PC-9 (cell line): ENCODE measurements at regions not wholly inside any gene's neighbourhood (a gene's known extent, or its start where the extent isn't known, plus 50 kb on each side); places are given as distances from the start of the nearest gene placed in this dataset.
A peak's percentile ranks its signal among the peaks of the same experiment; 100 is the strongest.

Experiments used
- BruUV-seq: library from RNA; stranded (reverse); fragments of 400-500 nt; replicated peaks from 2 replicates; lab custom pipeline; 2021; lab: Mats Ljungman, UMichigan
- CTCF ChIA-PET: fragments of 300-600 bp; sonication (Branson Sonifier 250); formaldehyde crosslinking; loops from one replicate; lab custom pipeline; 2022; ENCODE audit warnings: antibody characterized with exemption; lab: Charles Lee
- POLR2A ChIA-PET: fragments of 300-600 bp; sonication (Branson Sonifier 250); formaldehyde crosslinking; loops from one replicate; lab custom pipeline; 2022; ENCODE audit warnings: antibody characterized with exemption; ENCODE audit not compliant: unreplicated experiment; lab: Charles Lee
- DNase-seq, 2 experiments: peaks; one replicate each; pipeline versions ENCODE4 v3.0.0 to v3.0.0-alpha.2; 2015 to 2022; ENCODE audit warnings: mixed read lengths in 1 of 2
- H2AFZ ChIP-seq: fragments of 200-600 bp; sonication (generic); 2 replicates; pipeline ENCODE4 v1.8.1; 2017; ENCODE audit warnings: antibody characterized with exemption
- H3F3A ChIP-seq: fragments of 200-600 bp; sonication (generic); 2 replicates; pipeline ENCODE4 v1.8.1; 2017; ENCODE audit warnings: antibody characterized with exemption, mild to moderate bottlenecking, low read depth; ENCODE audit not compliant: insufficient read depth
- H3K27ac ChIP-seq: fragments of 200-600 bp; sonication (generic); 2 replicates; pipeline ENCODE4 v1.6.1; 2016; ENCODE audit warnings: mixed run types
- H3K27me3 ChIP-seq: fragments of 200-600 bp; sonication (generic); 2 replicates; pipeline ENCODE4 v1.6.1; 2016; ENCODE audit warnings: low read depth, mixed run types; ENCODE audit not compliant: insufficient read depth
- H3K36me3 ChIP-seq: fragments of 200-600 bp; sonication (generic); 2 replicates; pipeline ENCODE4 v1.6.1; 2016; ENCODE audit warnings: low read depth, mixed run types
- H3K4me1 ChIP-seq: fragments of 200-600 bp; sonication (generic); replicated peaks from 2 replicates; pipeline ENCODE4 v1.6.1; 2016; ENCODE audit warnings: mixed run types; ENCODE audit not compliant: insufficient read depth
- H3K4me2 ChIP-seq: fragments of 200-600 bp; sonication (generic); 2 replicates; pipeline ENCODE4 v1.6.1; 2017; ENCODE audit warnings: mixed run types
- H3K4me3 ChIP-seq: fragments of 200-600 bp; sonication (generic); 2 replicates; pipeline ENCODE4 v1.6.1; 2016; ENCODE audit warnings: mixed run types
- H3K79me2 ChIP-seq: fragments of 200-600 bp; sonication (generic); 2 replicates; pipeline ENCODE4 v1.6.1; 2017; ENCODE audit warnings: low read depth, mixed run types
- H3K9me2 ChIP-seq: fragments of 200-600 bp; sonication (generic); 2 replicates; pipeline ENCODE4 v1.8.1; 2017; ENCODE audit warnings: mild to moderate bottlenecking; ENCODE audit not compliant: insufficient read depth
- H3K9me3 ChIP-seq: fragments of 200-600 bp; sonication (generic); 2 replicates; pipeline ENCODE4 v1.8.1; 2016; ENCODE audit warnings: low read depth; ENCODE audit not compliant: insufficient read depth
- H4K20me1 ChIP-seq: fragments of 200-600 bp; sonication (generic); 2 replicates; pipeline ENCODE4 v1.8.1; 2017; ENCODE audit not compliant: insufficient read depth
- EZH2 ChIP-seq: fragments of 200-600 bp; sonication (generic); IDR thresholded peaks from 2 replicates; pipeline ENCODE4 v1.8.0; 2017; ENCODE audit warnings: antibody characterized with exemption, low read depth
- intact Hi-C: fragments of 100-400 bp; cut with micrococcal nuclease; formaldehyde crosslinking; loops from one replicate; pipeline ENCODE4 v1.10.0; 2022; ENCODE audit not compliant: unreplicated experiment
- TF ChIP-seq, protein P1 (sequence below): fragments of 200-600 bp; sonication (generic); conservative IDR thresholded peaks from 2 replicates; pipeline ENCODE4 v1.6.1; 2017; ENCODE audit warnings: mixed run types, antibody characterized with exemption, mild to moderate bottlenecking, moderate library complexity

DNA sequence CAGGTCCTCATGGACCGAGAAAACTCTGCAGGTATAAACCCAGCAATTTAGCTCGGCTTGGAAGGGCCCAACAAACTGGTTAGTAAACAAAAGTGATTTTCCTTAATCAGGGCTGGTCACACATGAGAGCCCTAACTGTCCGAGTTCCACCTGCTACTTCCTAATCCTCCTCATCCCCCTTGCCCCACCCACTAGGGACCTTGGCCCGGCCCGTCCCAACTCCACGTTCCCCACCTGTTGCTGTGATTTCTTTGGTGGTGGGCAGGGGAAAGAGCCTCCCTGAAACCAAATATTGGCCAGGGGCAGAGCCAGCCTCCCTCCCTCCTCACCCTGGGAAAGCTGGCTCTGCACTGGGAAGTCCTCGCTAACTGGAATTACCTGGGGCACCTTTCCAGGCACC lies 304.2 kb upstream of the PROX1 start:
- Histone ChIP-seq H3K4me2 (no peak overlapping the region), H3K4me1 (peaks cover 11% of the 10 kb centered on the region), H3K36me3 (no peaks in the 10 kb centered on the region), H4K20me1 (no peaks in the 10 kb centered on the region), H3K9me2 (no peaks in the 10 kb centered on the region), H2AFZ (no peak overlapping the region), H3K27me3 (no peaks in the 10 kb centered on the region), H3K4me3 (no peak overlapping the region), H3F3A (no peaks in the 10 kb centered on the region), H3K9me3 (no peaks in the 10 kb centered on the region), H3K79me2 (no peaks in the 10 kb centered on the region), H3K27ac (no peak overlapping the region)
- DNase-seq = no peak
- ChIA-PET POLR2A (no interaction called here), CTCF (no interaction called here)
- intact Hi-C loops = no loop called here
- BruUV-seq = no TSS peak
- TF ChIP-seq EZH2 = no peak
- TF ChIP-seq, protein P1, sequence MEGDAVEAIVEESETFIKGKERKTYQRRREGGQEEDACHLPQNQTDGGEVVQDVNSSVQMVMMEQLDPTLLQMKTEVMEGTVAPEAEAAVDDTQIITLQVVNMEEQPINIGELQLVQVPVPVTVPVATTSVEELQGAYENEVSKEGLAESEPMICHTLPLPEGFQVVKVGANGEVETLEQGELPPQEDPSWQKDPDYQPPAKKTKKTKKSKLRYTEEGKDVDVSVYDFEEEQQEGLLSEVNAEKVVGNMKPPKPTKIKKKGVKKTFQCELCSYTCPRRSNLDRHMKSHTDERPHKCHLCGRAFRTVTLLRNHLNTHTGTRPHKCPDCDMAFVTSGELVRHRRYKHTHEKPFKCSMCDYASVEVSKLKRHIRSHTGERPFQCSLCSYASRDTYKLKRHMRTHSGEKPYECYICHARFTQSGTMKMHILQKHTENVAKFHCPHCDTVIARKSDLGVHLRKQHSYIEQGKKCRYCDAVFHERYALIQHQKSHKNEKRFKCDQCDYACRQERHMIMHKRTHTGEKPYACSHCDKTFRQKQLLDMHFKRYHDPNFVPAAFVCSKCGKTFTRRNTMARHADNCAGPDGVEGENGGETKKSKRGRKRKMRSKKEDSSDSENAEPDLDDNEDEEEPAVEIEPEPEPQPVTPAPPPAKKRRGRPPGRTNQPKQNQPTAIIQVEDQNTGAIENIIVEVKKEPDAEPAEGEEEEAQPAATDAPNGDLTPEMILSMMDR = no peak

DNA sequence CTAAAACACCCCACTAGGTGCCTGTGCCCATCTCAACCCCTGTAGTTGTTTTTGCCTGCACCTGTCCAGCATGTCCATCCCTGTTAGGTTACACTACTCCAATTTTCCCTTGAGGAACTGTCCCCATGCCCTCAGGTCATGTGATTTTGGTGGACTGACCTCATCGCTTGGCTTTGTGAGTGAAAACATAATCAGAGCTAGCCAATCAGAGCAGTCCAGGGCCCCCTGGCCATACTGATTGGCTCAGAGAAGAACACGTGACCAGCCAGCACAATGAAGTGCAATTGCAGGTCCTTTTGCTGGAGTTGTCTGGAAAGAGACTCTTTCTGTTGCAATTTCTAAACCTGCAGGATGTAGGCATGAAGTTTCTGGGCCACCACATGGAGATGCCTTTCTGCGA lies 303.3 kb upstream of the PROX1 start:
- Histone ChIP-seq H3K27me3 (no peaks in the 10 kb centered on the region), H3K36me3 (no peaks in the 10 kb centered on the region), H3K4me3 (no peak overlapping the region), H2AFZ (no peak overlapping the region), H3K79me2 (no peaks in the 10 kb centered on the region), H3K4me2 (no peak overlapping the region), H3F3A (no peaks in the 10 kb centered on the region), H3K4me1 (peaks cover 11% of the 10 kb centered on the region), H3K9me2 (no peaks in the 10 kb centered on the region), H3K9me3 (no peaks in the 10 kb centered on the region), H4K20me1 (no peaks in the 10 kb centered on the region), H3K27ac (no peak overlapping the region)
- ChIA-PET POLR2A (no interaction called here), CTCF (no interaction called here)
- BruUV-seq = no TSS peak
- intact Hi-C loops = no loop called here
- no peak for TF ChIP-seq EZH2
- TF ChIP-seq, protein P1 = no peak
- DNase-seq = no peak

DNA sequence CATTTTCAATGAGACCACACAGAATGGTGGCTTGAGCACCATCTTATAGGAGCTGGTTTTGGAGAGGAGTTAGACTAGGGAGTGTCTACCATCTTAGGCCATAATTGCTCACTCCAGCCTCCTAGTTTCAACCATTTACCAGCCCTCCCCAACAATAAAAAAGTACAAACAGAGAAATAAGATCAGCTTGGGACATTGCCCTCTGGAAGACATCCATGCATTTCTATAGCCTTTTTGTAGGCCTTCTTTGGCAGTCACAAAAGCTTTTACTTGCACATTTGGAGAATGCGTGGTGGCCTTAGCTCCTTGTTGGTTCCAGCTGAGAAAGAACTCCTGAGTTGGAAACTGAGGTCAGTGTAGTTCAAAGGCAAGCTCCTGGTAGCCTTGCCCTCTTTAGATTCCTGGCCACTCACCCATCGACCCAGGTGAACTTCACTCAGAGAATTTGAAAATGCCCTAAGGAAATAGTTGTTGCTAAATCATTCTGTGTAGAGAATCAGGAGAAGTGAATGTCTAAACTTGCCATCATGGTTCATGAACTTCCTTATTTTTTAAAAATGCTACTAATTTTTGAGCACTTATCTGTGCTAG lies 301.7 kb upstream of the PROX1 start:
- Histone ChIP-seq H3K79me2 (no peaks in the 10 kb centered on the region), H3K9me2 (no peaks in the 10 kb centered on the region), H3K27ac (no peak overlapping the region), H3K4me2 (peak overlapping the region; percentile 42), H3K36me3 (no peaks in the 10 kb centered on the region), H3K9me3 (no peaks in the 10 kb centered on the region), H3F3A (no peaks in the 10 kb centered on the region), H3K4me3 (no peak overlapping the region), H4K20me1 (no peaks in the 10 kb centered on the region), H3K4me1 (peaks cover 11% of the 10 kb centered on the region), H3K27me3 (no peaks in the 10 kb centered on the region), H2AFZ (peak overlapping the region; percentile 29)
- CTCF ChIA-PET = no interaction called here
- intact Hi-C loops = no loop called here
- TF ChIP-seq, protein P1 = no peak
- TF ChIP-seq EZH2 = no peak
- BruUV-seq = no TSS peak
- POLR2A ChIA-PET = no interaction called here
- DNase-seq = no peak
